HG02610 (cell line): ENCODE measurements at regions not wholly inside any gene's neighbourhood (a gene's known extent, or its start where the extent isn't known, plus 50 kb on each side); places are given as distances from the start of the nearest gene placed in this dataset.
A peak's percentile ranks its signal among the peaks of the same experiment; 100 is the strongest.

Source experiments
- ATAC-seq: cut with Tn5 transposase; IDR thresholded peaks from one replicate; pipeline ENCODE4 v1.9.1; 2021; ENCODE audit warnings: mild to moderate bottlenecking, moderate library complexity; ENCODE audit not compliant: unreplicated experiment

DNA sequence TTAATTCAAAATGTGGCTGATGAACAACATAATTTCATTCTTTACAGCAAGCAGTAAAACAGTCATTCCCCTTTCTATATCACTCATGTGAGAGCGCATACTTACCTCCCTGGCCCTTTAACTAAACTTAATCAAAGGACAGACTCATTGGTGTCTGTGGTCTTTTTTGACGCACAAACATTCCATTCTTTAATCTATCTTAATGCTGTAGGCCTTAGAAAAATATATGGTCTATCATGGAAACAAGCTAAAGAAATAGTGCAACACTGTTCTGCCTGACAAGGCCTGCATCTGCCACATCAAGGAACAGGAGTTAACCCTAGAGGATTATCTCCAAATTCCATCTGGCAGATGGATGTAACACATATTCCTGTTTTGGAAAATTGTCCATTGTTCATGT is 878.1 kb downstream of the NLGN4Y start:
- no peak for ATAC-seq

- no peak for ATAC-seq
Observed at GRCh38 chrY:15404551-15404950, 880.2 kb downstream of the NLGN4Y start.

- ATAC-seq = no peak
Observed at GRCh38 chrY:15415165-15415564, 890.8 kb downstream of the NLGN4Y start.

DNA sequence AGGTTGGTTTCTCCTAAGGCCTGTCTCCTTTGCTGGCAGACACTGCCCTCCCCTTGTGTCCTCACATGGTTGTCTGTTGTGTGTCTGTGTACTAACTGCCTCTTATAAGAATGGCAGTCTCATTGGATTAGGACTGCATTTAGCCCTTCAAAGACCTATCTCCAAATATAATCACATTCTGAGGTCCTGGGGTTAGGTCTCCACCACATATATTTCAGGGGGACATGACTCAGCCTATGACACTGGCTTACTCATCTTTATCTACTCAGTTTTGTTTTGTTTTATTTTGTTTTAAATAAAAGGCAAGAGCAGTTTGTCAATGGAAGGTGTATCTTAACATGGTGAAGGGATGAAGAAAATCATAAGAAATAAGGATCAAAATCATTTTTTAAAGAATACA is 894.3 kb downstream of the NLGN4Y start:
- no peak for ATAC-seq

DNA sequence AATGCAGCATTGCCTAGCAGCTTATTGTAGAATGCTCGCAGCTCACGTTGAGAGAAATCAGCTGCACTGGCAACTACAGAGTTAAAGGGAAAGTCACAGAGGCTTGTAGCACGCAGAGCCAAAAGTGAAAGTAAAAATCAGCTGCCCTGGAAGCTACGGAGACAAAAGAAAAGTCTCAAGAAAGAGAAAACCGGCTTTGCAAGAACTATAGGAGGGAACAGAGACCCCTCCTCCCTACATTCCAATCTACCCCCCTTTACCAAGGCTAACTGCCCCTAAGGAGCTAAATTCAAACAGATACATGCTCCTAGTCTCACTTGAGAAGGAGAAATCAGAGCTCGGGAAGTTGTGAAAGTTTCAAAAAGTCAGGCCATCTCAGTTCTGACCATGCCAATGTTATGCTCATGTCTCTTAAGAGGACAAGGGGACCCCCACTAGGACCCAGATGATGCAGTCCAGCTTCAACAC is 900.4 kb downstream of the NLGN4Y start:
- peak; percentile 90 for ATAC-seq

GRCh38 chrY:15440021-15440695 is 915.8 kb downstream of the NLGN4Y start:
- no peak for ATAC-seq

DNA sequence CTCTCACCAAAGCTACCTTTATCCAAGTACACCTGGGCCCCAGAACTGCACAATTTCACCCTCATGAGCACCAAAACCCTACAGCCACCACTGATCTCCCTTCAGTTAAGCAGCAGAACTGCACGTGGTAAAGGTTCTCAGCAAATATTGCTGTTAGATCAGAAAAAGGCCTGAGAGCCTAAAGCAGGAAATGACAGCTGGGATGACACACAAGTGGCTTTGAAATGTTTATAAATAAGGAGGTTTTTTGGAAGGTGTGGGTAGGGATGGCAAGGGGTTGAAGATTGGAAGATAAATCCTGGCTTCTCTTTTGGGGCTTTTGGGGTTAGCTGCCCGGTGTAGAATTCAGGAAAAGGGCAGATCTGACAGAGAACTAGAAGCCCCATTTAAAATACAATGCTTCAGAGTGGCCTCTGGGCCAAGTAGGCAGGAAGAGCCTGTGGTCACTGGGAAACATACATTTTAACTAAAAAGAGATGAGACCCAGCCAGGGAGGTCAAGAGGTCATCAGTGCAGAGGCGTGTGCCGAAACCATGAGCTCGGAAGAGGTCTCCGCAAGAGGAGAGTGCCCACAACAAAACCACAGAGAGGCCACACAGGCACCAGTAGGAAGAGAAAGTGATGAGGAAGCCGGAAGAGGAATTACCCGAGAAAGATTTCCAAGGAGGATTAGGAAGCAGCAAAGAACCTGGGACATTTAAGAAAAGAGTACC is 916.5 kb downstream of the NLGN4Y start:
- no peak for ATAC-seq

- ATAC-seq = peak; percentile 60
Observed at GRCh38 chrY:15441878-15442277, 917.5 kb downstream of the NLGN4Y start.

- ATAC-seq = no peak
Observed at GRCh38 chrY:15445871-15446270, 921.5 kb downstream of the NLGN4Y start.

DNA sequence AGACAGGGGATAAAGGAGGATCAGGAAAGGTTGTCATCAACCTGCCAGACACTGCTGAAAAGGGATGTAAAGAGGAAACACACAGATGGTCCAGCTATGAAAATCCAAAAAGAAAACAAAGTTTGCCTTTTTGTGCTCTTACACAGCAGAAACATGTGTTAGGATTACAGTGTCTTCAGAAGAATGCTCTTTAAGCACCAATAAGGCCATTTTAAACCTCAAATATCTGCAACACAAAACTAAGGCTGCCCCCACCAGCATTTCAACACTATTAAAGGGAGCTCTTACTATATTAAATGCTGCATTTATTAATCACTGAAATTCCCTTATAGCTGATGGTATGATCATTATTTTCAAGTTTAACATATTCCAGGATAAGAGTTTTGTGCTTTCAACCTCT is 922.5 kb downstream of the NLGN4Y start:
- ATAC-seq = no peak

DNA sequence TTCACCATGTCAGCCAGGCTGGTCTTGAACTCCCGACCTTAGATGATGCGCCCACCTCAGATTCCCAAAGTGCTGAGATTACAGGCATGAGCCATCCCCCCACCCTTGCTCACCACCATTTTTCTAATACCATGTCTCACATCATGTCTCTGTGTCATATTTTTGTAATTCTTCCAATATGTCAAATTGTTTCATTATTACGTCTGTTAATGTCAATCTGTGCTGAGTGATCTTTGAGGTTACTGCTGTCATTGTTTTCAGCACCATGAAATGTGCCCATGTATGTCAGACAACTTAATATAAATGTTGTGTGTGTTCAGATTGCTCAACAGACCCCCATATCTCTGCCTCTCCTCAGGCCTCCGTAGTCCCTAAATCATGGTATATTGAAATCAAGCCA is 923.6 kb downstream of the NLGN4Y start:
- no peak for ATAC-seq

GRCh38 chrY:15455133-15455937 is 931.0 kb downstream of the NLGN4Y start:
- ATAC-seq = no peak

DNA sequence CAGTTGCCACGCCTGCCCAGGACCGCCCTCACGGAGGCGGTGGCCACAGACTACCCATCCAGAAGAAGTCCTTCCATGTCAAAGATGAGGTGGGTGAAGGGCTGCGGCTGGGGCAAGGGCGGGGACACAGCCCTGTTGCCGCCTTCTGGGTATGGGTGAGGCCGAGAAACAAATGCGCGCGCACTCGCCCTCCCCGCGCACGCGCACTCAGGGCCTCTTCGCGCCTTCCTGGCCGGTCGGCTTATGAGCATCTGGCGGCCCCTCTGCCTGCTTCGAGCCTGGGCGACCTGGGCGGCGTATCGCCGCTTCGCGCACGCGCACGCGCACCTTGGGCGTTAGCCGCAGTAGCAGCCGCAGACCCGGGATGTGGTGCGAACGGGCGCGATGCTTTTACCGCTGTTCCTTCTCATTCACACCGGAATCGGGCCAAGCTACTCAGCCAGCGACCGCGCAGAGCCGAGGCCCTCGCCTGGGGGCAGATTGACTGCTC is 931.7 kb downstream of the NLGN4Y start:
- no peak for ATAC-seq

GRCh38 chrY:15456491-15456890 is 932.2 kb downstream of the NLGN4Y start:
- ATAC-seq = no peak

DNA sequence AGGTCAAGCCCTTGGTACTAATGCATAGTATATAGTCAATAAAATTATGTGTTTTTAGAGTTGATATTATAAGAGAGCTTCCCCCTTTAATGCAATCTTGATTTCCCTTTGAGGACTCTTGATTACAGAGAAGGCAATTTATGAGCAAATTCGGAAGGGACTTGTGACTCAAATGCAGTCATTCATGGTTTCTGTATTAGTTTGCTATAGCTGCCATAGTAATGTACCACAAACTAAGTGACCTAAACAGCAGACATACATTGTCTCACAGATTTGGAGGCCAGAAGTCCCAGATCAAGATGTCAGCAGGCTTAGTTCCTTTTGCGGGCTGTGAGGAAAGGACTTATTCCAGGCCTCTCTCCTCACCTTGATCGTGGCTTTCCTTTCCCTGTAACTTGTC is 933.4 kb downstream of the NLGN4Y start:
- no peak for ATAC-seq

DNA sequence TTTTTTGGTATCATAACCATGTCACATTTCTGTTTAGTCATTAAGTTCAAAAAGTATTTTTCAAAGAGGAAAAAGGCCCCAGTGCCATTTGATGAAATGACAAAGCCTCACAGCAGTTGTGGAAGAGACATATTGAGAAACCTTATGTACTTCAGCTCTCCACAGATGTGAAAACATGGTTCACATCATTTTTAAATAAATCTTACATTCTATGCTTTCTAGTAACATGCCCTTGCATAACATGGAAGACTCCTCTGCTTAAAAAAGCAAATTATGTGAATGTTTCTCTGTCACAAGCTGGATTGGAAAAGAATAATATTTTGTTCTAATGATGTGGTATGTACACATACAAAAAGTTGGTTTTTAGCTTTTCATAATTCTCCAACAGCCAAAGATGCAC is 934.1 kb downstream of the NLGN4Y start:
- no peak for ATAC-seq

GRCh38 chrY:15465880-15466279 is 941.6 kb downstream of the NLGN4Y start:
- ATAC-seq = no peak

DNA sequence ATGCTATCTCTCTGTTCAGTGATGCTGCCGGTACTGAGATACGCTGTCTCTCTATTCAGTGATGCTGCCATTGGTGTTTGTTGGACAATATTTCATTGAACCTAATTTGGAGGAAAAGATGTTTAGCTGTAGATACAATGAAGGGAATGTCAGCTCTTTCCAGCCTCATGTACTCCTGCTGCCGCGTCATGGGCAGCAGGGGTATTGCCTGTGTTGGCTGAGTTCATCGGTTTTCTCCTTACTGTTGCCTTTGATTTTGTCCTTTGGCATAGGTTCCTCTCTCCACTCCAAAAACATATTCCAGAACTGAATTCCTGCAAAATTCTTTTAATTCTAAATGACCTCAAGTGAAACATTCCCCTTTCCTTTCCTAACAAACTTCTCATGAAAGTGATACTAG is 942.6 kb downstream of the NLGN4Y start:
- no peak for ATAC-seq

- no peak for ATAC-seq
Observed at GRCh38 chrY:15468091-15468490, 943.8 kb downstream of the NLGN4Y start.

DNA sequence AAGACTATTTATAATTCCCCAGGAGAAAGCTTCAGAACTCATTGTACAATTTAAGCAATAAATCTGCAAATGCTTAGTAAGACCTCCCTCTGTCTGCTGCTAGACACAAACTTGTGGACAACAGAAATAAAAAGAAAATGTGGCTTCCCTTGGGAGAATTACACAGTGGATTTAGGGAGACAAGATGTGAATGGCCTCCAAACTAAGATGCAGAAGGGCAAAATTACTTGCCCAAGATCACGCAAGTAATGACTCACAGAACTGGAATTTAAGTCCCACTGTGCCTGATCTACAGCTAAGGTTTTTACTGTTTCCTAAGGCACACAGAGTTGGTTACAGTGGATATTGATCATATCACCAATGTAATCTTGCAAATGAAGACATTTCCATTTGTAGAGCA is 947.0 kb downstream of the NLGN4Y start:
- ATAC-seq = no peak

- ATAC-seq = no peak
Observed at GRCh38 chrY:15478348-15478963, 954.1 kb downstream of the NLGN4Y start.
